ENCODE measurements at regions not wholly inside any gene's neighbourhood (a gene's known extent, or its start where the extent isn't known, plus 50 kb on each side); places are given as distances from the start of the nearest gene placed in this dataset.

- Histone ChIP-seq H3K4me3 (no peak overlapping the region), H3K4me1 (peaks cover 14% of the 10 kb centered on the region), H3F3A (ENCODE audit: low read depth) (peaks cover 3% of the 10 kb centered on the region), H4K20me1 (ENCODE audit: low read depth) (no peaks in the 10 kb centered on the region), H3K79me2 (ENCODE audit: low read depth) (no peaks in the 10 kb centered on the region), H3K36me3 (no peaks in the 10 kb centered on the region), H2AFZ (replicated peaks) (no peak overlapping the region), H3K4me2 (no peak overlapping the region), H3K27me3 (no peaks in the 10 kb centered on the region), H3K9ac (no peak overlapping the region), H3K27ac (no peak overlapping the region), H3K9me3 (ENCODE audit: low read depth) (no peaks in the 10 kb centered on the region)
- DNase-seq (ENCODE audit: low spot score) = peak; percentile 55
- Mint-ChIP-seq H3K27me3 (ENCODE audit: insufficient read depth, low read depth) (no peaks in the 10 kb centered on the region), H3K4me3 (no peak overlapping the region), H3K9me3 (no peaks in the 10 kb centered on the region), H3K36me3 (no peaks in the 10 kb centered on the region), H3K27ac (no peak overlapping the region), H3K4me1 (peaks cover 11% of the 10 kb centered on the region)
- no peak for TF ChIP-seq CTCF (IDR thresholded peaks at IDR 0.05)
- TF ChIP-seq EZH2phosphoT487 (IDR thresholded peaks at IDR 0.05) = no peak
- no peak for TF ChIP-seq EZH2 (IDR thresholded peaks at IDR 0.05)
These were observed 229.5 kb upstream of the DPH6 start for GRCh38 chr15:35775471-35775870.

GRCh38 chr15:35777061-35777460 is 231.1 kb upstream of the DPH6 start:
- Mint-ChIP-seq H3K27ac (no peak overlapping the region), H3K4me1 (peaks cover 10% of the 10 kb centered on the region), H3K9me3 (no peaks in the 10 kb centered on the region), H3K4me3 (no peak overlapping the region), H3K36me3 (no peaks in the 10 kb centered on the region), H3K27me3 (ENCODE audit: insufficient read depth, low read depth) (no peaks in the 10 kb centered on the region)
- no peaks in the 10 kb centered on the region for H3K79me2 ChIP-seq (ENCODE audit: low read depth)
- H3K4me3 ChIP-seq = no peak overlapping the region
- TF ChIP-seq CTCF (IDR thresholded peaks at IDR 0.05) (no peak), EZH2 (IDR thresholded peaks at IDR 0.05) (no peak), EZH2phosphoT487 (IDR thresholded peaks at IDR 0.05) (no peak)
- no peak overlapping the region for H3K27ac ChIP-seq
- H3F3A ChIP-seq (ENCODE audit: low read depth) = peaks cover 3% of the 10 kb centered on the region
- H3K4me2 ChIP-seq = no peak overlapping the region
- H2AFZ ChIP-seq (replicated peaks) = no peak overlapping the region
- no peaks in the 10 kb centered on the region for H4K20me1 ChIP-seq (ENCODE audit: low read depth)
- no peaks in the 10 kb centered on the region for H3K27me3 ChIP-seq
- H3K9me3 ChIP-seq (ENCODE audit: low read depth) = no peaks in the 10 kb centered on the region
- H3K36me3 ChIP-seq = no peaks in the 10 kb centered on the region
- H3K4me1 ChIP-seq = peaks cover 7% of the 10 kb centered on the region
- no peak for DNase-seq (ENCODE audit: low spot score)
- no peak overlapping the region for H3K9ac ChIP-seq

- Histone ChIP-seq H3K79me2 (ENCODE audit: low read depth) (no peaks in the 10 kb centered on the region), H3K4me2 (no peak overlapping the region), H4K20me1 (ENCODE audit: low read depth) (no peaks in the 10 kb centered on the region), H3K4me1 (peaks cover 7% of the 10 kb centered on the region), H3K27me3 (no peaks in the 10 kb centered on the region), H3K36me3 (no peaks in the 10 kb centered on the region), H3K4me3 (no peak overlapping the region), H2AFZ (replicated peaks) (no peak overlapping the region), H3K9me3 (ENCODE audit: low read depth) (no peaks in the 10 kb centered on the region), H3F3A (ENCODE audit: low read depth) (no peaks in the 10 kb centered on the region), H3K9ac (no peak overlapping the region), H3K27ac (no peak overlapping the region)
- Mint-ChIP-seq H3K36me3 (no peaks in the 10 kb centered on the region), H3K4me1 (peaks cover 9% of the 10 kb centered on the region), H3K27me3 (ENCODE audit: insufficient read depth, low read depth) (peaks cover 2% of the 10 kb centered on the region), H3K4me3 (no peak overlapping the region), H3K9me3 (no peaks in the 10 kb centered on the region), H3K27ac (no peak overlapping the region)
- DNase-seq (ENCODE audit: low spot score) = no peak
- TF ChIP-seq EZH2phosphoT487 (IDR thresholded peaks at IDR 0.05) = no peak
- no peak for TF ChIP-seq CTCF (IDR thresholded peaks at IDR 0.05)
- no peak for TF ChIP-seq EZH2 (IDR thresholded peaks at IDR 0.05)
These were observed 237.2 kb upstream of the DPH6 start for GRCh38 chr15:35783203-35783602.

All from neural progenitor cell (in vitro differentiated cells).